ENCODE measurements at regions not wholly inside any gene's neighbourhood (a gene's known extent, or its start where the extent isn't known, plus 50 kb on each side); places are given as distances from the start of the nearest gene placed in this dataset.
A peak's percentile ranks its signal among the peaks of the same experiment; 100 is the strongest.

DNA sequence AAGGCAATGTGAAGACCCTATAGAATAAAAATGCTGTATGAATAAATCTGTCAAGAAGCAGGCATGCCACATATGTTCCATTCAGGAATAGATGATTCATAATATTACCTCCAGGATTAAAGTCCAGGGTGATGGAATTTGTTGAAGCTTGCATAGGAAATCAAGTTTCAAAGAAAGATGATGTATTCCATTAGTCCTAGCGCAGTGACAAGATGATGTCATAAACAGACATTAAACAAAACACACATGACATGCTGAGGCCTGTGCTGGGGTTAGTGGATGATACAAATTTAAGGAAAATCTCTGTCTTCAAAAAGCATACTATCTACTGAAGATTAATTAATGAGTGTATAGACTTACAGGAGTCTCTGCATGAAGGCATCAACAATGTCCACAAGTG, 1025.2 kb downstream of the CDH11 start:
- TF ChIP-seq POLR2A (IDR thresholded peaks at IDR 0.05) = no peak
- TF ChIP-seq, protein P1, sequence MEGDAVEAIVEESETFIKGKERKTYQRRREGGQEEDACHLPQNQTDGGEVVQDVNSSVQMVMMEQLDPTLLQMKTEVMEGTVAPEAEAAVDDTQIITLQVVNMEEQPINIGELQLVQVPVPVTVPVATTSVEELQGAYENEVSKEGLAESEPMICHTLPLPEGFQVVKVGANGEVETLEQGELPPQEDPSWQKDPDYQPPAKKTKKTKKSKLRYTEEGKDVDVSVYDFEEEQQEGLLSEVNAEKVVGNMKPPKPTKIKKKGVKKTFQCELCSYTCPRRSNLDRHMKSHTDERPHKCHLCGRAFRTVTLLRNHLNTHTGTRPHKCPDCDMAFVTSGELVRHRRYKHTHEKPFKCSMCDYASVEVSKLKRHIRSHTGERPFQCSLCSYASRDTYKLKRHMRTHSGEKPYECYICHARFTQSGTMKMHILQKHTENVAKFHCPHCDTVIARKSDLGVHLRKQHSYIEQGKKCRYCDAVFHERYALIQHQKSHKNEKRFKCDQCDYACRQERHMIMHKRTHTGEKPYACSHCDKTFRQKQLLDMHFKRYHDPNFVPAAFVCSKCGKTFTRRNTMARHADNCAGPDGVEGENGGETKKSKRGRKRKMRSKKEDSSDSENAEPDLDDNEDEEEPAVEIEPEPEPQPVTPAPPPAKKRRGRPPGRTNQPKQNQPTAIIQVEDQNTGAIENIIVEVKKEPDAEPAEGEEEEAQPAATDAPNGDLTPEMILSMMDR (IDR thresholded peaks at IDR 0.05) = no peak
- no peak for DNase-seq
- WGBS, 4 donors = 84 to 95% (median 91%) methylated on average over 1 of the region's 1 CpG
- Histone ChIP-seq H3K36me3 (no peaks in the 10 kb centered on the region), H3K27ac (no peak overlapping the region), H3K4me1 (no peaks in the 10 kb centered on the region), H3K27me3 (no peaks in the 10 kb centered on the region), H3K9me3 (no peaks in the 10 kb centered on the region), H3K4me3 (no peak overlapping the region)
- no peak for ATAC-seq
- intact Hi-C loops (cut with DNase I) = loop anchor here in 3 of 10 donors (10.0 kb wide), 1 partner anchor 358 kb away; no protein-coding TSS in a partner anchor

DNA sequence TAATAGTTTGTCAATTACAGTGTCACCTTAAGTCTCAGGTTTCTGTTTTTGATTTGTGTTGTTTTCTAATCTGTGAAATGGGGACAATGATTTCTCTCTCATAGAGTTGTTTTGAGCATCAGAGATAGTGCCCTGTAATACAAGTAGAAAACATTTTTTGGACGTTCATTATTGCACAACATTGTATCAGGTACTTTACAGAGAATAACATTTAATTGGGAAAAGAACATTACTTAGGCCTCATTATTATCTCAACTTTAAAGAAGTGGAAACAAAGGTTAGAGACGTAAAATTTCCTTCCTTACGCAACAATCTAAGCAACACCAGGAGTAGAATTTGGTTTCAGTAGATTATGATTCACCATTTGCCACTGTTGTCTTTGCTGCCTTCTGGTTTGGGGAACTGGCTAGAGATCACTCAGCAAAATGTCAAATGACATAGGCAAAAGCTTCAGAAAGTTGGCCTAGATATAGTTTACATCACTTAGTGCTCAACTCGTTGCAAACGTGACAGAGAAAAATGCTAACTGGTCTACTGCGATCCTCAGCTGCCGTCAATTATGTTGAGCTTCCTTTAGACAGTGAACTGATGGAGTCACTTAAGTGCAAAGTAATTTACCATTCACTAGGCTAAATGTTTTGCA, 1026.8 kb downstream of the CDH11 start:
- no peaks in the 10 kb centered on the region for H3K4me1 ChIP-seq
- TF ChIP-seq, protein P1 (IDR thresholded peaks at IDR 0.05) = no peak
- TF ChIP-seq POLR2A (IDR thresholded peaks at IDR 0.05) = no peak
- ATAC-seq (no peak), DNase-seq (no peak)
- no peaks in the 10 kb centered on the region for H3K36me3 ChIP-seq
- no peak overlapping the region for H3K27ac ChIP-seq
- WGBS, 4 donors = 83 to 87% (median 86%) methylated on average over 7 of the region's 7 CpGs
- no peaks in the 10 kb centered on the region for H3K27me3 ChIP-seq
- H3K9me3 ChIP-seq = no peaks in the 10 kb centered on the region
- H3K4me3 ChIP-seq = no peak overlapping the region
- intact Hi-C loops (cut with DNase I) = loop anchor here in 5 of 10 donors (5.0 to 10.0 kb wide), 4 partner anchors 357 to 1022 kb away; no protein-coding TSS in a partner anchor

DNA sequence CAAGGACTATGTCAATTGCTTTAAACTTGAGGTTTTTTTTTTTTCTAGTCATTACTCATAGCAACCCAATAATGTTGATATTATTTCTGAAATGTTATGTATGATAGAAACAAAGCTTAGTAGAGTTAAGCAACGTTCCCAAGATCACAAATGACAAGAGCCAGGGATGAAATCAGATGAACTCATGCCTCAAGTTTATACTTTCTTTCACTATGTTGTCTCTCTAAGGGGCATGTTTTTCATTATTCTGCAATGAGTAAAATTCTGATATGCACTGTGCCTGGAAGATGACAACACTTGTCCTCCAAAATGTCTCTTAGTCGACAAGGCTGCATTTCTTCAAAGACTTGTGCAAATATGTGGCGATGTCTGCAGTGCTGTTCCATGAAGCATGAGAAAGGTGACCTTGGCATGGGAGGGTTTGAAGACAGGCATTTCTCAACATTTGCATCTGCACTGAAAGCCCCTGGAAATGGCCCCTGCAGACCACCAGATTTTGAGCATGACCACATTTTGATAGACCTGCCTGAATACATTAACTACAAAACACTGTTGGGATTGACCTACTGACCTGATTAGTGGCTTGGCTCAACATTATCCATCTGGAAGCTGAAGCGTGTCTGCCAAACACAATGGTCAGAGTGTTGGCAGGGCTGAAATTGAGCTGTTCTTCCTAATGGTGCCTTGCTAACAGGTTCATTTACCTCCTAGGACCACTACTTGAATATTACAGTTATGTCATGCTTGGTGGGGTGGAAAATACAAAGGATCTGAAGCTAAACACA, 1027.5 kb downstream of the CDH11 start:
- TF ChIP-seq, protein P1 (IDR thresholded peaks at IDR 0.05) = no peak
- 55 to 67% (median 59%) methylated on average over 4 of the region's 4 CpGs for WGBS, 4 donors
- H3K9me3 ChIP-seq = no peaks in the 10 kb centered on the region
- intact Hi-C loops (cut with DNase I) = loop anchor here in 5 of 10 donors (5.0 to 10.0 kb wide), 4 partner anchors 358 to 1023 kb away; no protein-coding TSS in a partner anchor
- no peak overlapping the region for H3K4me3 ChIP-seq
- no peaks in the 10 kb centered on the region for H3K36me3 ChIP-seq
- ATAC-seq = peak in 2 of 4 donors; percentile 44 to 54
- no peaks in the 10 kb centered on the region for H3K4me1 ChIP-seq
- no peak overlapping the region for H3K27ac ChIP-seq
- no peak for DNase-seq
- H3K27me3 ChIP-seq = no peaks in the 10 kb centered on the region

DNA sequence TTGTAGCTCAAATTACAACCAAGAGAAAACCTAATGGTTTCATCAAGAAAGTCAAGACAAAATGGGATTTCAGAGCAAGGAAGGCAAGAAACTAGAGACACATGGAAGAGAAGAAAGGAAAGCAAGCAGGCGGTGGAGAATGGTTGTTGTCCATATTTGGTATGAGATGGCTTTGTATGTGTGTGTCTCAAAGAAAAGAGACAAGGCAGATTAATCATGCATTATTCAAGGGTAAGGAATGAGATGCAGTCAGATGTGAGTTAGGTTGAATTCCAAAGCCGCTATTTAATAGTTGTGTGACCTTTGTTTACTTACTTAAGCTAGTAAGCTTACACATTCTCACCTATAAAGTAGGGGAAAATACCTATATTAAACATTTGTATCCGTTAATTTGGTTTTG, 1029.6 kb downstream of the CDH11 start:
- intact Hi-C loops (cut with DNase I) = loop anchor here in 5 of 10 donors (5.0 to 10.0 kb wide), 4 partner anchors 360 to 1025 kb away; no protein-coding TSS in a partner anchor
- Histone ChIP-seq H3K36me3 (no peaks in the 10 kb centered on the region), H3K9me3 (no peaks in the 10 kb centered on the region), H3K27me3 (no peaks in the 10 kb centered on the region), H3K4me3 (no peak overlapping the region), H3K4me1 (no peaks in the 10 kb centered on the region), H3K27ac (no peak overlapping the region)
- DNase-seq (no peak), ATAC-seq (no peak)
- no peak for TF ChIP-seq POLR2A (IDR thresholded peaks at IDR 0.05)
- TF ChIP-seq, protein P1 (IDR thresholded peaks at IDR 0.05) = no peak
- WGBS, 4 donors = 88 to 95% (median 90%) methylated on average over 3 of the region's 3 CpGs
